IPS-NIHi7 (cell line): ENCODE measurements at regions not wholly inside any gene's neighbourhood (a gene's known extent, or its start where the extent isn't known, plus 50 kb on each side); places are given as distances from the start of the nearest gene placed in this dataset.
"Not testable (repeated sequence)": the region's sequence is repeated elsewhere in the genome, so short reads cannot be mapped to it uniquely, and the experiment has no call there.

Experiments
- DNase-seq: peaks from one replicate; pipeline ENCODE4 v3.0.0; 2012; ENCODE audit warnings: mixed read lengths; ENCODE audit errors: extremely low spot score

DNA sequence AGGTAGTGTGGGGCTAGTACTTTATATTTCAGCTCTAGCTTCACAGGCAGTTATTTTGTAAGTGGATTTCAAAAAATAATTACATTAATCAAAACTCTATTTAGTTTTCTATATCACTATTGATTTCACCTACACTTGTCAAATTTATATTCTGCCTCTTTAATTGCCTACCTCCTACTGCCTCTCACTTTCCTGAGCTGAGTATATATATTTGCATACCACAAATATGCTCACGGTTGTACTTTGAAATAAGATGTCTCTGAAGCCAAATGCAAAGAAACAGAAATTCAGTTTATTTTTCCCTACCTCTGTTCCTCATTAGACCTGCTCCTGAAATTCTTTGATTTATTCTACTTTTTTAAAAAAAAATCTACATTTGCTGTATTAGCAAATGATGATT is 309.3 kb upstream of the TGFBR2 start:
- DNase-seq: no peak

- no peak for DNase-seq
Observed at GRCh38 chr3:30299674-30300385, 306.6 kb upstream of the TGFBR2 start.

- DNase-seq: no peak
Observed at GRCh38 chr3:30300809-30301208, 305.6 kb upstream of the TGFBR2 start.

DNA sequence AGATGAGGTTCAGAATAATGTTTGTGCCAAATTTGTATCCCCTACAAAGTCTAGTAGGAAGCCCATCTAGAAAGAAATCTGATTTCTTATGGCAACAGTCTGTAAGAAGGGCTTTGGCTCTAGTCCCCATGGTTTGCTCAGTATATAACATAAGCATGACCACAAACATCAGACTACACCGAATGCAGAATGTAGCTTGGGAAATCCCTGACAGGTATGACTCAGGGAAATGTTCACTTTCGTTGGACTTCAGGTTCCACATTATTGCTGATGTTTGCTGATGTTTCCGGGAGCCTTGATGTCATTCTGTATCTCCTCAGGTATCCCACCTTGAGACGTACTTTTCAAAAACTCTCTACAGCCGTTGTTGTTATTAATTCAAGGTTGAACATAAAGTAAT is 304.4 kb upstream of the TGFBR2 start:
- no peak for DNase-seq

DNA sequence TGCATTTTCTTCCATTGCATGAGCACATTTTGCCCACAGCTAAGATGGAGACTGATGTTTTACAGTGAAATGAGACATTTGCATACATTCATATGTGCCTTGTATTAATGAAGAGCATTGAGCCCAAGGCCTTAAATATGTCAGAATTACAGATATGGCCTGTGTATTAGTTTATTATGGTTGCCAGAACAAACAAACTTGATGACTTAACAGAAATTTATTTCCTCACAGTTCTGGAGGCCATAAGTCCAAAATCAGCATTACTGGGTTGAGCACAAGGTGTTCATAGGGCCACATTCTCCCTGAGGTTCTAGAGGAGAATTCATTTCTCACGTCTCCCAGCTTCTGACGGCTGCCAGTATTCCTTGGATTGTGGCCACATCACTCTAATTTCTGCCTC is 302.6 kb upstream of the TGFBR2 start:
- no peak for DNase-seq

- DNase-seq: no peak
Observed at GRCh38 chr3:30305021-30305420, 301.4 kb upstream of the TGFBR2 start.

DNA sequence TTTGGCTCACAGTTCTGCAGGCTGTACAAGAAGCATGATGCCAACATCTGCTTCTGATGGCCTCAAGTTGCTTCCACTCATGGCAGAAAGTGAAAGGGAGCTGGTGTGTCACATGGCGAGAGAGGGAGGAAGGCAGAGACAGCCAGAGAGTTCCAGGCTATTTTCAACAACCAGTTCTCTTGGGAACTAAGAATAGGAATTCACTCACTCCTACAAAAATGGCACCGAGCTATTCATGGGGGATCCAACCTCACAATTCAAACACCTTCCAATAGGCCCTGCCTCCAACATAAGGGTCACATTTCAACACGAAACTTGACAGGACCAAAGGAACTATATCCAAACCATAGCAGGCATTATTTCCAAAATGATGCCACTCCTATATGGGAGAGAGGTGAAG is 299.5 kb upstream of the TGFBR2 start:
- no peak for DNase-seq

- no peak for DNase-seq
Observed at GRCh38 chr3:30307372-30307950, 298.9 kb upstream of the TGFBR2 start.

GRCh38 chr3:30308131-30308530 is 298.3 kb upstream of the TGFBR2 start:
- DNase-seq: no peak

DNA sequence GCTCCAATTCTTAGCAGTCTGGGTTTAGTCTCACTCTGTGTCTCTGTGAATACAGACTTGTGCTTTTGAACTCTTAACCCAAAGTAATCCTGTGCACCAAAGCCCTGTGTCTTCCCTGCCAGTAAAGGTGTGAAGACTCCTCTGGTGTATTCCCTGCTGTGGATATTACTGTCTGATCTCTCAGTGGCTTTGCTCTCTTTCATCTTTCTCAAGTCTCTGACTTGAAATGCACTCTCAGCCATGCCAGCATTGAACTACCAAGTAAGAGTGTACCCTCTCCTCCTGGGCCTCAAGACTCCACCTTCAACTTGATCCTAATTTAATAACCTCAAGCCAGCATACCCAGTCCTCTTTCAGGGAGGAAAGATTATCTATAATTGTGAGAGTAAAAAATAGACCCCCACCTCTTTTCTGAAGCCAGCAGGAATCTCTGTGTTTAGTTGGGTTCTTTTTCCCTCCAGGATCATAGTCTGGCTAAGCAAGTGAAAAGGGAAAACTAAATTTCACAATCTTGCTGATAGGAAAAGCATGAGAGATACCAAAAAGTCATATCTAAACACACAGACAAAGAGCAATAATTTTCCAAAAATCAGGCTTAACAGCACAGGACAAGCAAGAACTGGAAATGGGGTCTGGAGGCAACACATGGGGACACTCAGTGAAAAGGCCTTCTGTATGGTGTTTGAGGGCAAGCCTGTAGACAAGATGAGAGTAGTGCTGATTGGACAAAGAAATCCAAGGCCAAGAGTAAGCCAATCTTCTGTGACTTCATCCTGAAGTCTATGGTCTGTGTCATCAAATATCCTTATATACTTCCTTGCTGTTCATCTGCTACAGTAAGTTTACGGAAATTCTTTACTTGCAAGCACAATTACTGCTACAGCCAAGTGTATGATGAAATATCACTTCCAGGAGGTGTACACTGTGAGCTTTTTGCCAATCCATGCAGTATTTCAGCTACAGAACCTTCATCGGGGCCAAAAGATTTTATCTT is 296.1 kb upstream of the TGFBR2 start:
- DNase-seq: no peak

- no peak for DNase-seq
Observed at GRCh38 chr3:30311781-30312180, 294.6 kb upstream of the TGFBR2 start.

GRCh38 chr3:30313840-30314239 is 292.6 kb upstream of the TGFBR2 start:
- DNase-seq: no peak

DNA sequence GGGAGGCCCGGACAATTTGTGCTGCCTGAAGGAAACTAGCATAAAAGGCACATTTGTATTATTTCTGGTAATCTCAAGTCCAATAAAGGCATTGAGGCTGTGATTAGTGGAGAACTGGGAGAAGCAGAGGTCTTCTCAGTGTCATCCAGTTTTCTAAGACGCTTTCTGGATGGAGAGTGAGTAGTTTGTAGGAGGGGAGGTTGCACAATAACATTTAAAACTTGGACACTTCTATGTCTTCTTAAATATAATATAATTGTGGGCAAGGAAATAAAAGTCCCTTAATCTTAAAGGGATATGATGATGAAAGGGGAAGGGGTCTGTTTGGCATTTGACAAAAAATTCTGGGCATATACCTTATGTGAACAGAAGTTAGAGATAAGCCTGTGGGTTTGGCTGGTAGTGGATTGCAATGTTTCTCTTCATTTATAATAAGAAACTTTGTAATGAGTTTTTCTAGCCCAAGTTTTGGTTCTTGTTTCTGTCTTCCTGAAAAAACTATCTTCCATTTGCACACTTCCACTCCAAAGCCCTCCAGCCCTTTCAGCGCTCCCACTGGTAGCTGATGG is 291.6 kb upstream of the TGFBR2 start:
- DNase-seq: no peak

GRCh38 chr3:30315447-30315846 is 291.0 kb upstream of the TGFBR2 start:
- DNase-seq: no peak

DNA sequence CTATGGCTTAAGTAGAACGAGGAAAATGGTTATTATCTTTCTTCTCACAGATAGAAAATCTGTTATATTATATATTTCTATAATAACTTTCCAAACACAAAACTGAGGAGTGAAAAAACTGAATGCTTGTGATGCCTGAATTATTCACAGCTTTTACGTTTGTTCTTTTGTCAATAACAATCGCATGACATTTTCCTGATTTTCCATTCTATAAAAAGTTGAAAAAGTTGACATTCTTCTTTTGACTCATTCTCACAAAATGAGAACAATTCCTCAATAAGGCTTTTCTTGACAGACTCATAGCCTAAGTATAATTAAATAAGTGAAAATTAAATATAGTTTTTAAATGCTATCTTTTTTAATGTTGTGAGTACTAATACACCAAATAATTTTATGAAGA is 288.8 kb upstream of the TGFBR2 start:
- DNase-seq: no peak

- no peak for DNase-seq
Observed at GRCh38 chr3:30318110-30318509, 288.3 kb upstream of the TGFBR2 start.

DNA sequence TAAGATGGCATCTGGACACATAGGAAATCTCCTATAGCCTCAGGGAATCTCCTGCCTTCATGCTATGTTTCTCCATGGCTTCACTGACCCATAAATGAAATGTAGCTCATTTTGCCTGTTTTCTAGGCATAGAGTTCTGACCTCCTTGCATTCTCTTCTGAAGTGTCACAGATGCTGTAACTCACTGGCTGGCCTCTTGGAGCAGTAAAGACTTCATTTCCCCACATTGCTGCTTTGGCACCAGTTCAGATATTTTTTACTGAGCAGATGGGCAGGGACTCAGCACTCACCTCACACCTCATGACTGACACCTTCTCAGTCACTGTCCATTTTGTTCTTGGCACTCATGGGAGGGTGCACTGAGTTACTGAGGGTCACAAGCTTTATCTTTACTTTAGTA is 286.7 kb upstream of the TGFBR2 start:
- peak; percentile 65 for DNase-seq

- DNase-seq: no peak
Observed at GRCh38 chr3:30320392-30320791, 286.0 kb upstream of the TGFBR2 start.

- DNase-seq: no peak
Observed at GRCh38 chr3:30321065-30321464, 285.3 kb upstream of the TGFBR2 start.

DNA sequence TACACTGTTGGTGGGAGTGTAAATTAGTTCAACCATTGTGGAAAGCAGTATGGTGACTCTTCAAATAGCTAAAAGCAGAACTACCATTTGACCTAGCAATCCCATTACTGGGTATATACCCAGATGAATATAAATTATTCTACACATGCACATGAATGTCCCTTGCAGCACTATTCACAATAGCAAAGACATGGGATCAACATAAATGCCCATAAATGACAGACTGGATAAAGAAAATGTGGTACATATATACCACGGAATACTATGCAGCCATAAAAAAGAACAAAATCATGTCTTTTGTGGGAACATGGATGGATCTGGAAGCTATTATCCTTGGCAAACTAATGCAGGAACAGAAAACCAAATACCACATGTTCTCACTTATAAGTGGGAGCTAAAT is 282.8 kb upstream of the TGFBR2 start:
- DNase-seq: not testable (repeated sequence)

GRCh38 chr3:30324587-30324986 is 281.8 kb upstream of the TGFBR2 start:
- no peak for DNase-seq

DNA sequence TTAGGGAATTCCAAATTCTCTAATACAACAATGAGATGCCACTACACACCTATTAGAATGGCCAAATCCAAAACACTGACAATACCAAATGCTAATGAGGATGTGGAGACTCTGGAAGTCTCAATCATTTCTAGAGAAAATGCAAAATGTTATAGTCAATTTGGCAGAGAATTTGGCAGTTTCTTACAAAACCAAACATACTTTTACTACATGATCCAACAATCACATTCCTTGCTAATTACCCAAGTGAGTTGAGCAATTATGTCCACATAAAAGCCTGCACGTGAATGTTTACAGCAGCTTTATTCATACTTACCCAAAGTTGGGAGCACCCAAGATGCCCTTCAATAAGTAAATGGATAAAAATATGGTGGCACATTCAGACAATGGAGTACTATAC is 278.4 kb upstream of the TGFBR2 start:
- DNase-seq: not testable (repeated sequence)
